WI38 (cell line): ENCODE measurements at regions not wholly inside any gene's neighbourhood (a gene's known extent, or its start where the extent isn't known, plus 50 kb on each side); places are given as distances from the start of the nearest gene placed in this dataset.

Experiments used
- H3K4me3 ChIP-seq: 2 replicates; pipeline ENCODE4 v1.5.1; 2011; ENCODE audit warnings: low read depth, mild to moderate bottlenecking, control low read depth, low read length
- TF ChIP-seq, protein P1 (sequence below): IDR thresholded peaks from 2 replicates; pipeline ENCODE4 v1.5.1; 2012; ENCODE audit warnings: low read depth, mild to moderate bottlenecking, control low read depth, low read length

DNA sequence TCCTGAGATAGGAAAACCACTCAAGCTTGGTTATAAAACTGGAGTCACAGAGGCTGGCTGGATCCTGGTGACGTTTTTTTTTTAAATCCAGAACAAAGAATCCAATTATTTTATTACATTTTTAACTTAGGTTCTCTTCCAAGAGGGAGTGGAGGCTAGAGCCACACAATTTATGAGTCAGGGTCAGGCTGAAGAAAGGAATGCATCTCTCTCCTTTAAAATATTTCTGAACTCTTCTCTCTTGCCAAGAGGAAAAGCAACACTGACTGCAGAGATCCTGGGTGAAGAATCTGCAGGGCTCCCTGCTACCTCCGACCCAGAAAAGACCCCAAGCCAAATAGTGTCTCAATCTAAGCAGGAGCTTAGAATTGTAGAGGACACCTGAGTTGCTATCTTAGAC lies 88.5 kb upstream of the SSTR4 start:
- H3K4me3 ChIP-seq: no peak overlapping the region
- TF ChIP-seq, protein P1, sequence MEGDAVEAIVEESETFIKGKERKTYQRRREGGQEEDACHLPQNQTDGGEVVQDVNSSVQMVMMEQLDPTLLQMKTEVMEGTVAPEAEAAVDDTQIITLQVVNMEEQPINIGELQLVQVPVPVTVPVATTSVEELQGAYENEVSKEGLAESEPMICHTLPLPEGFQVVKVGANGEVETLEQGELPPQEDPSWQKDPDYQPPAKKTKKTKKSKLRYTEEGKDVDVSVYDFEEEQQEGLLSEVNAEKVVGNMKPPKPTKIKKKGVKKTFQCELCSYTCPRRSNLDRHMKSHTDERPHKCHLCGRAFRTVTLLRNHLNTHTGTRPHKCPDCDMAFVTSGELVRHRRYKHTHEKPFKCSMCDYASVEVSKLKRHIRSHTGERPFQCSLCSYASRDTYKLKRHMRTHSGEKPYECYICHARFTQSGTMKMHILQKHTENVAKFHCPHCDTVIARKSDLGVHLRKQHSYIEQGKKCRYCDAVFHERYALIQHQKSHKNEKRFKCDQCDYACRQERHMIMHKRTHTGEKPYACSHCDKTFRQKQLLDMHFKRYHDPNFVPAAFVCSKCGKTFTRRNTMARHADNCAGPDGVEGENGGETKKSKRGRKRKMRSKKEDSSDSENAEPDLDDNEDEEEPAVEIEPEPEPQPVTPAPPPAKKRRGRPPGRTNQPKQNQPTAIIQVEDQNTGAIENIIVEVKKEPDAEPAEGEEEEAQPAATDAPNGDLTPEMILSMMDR: no peak

DNA sequence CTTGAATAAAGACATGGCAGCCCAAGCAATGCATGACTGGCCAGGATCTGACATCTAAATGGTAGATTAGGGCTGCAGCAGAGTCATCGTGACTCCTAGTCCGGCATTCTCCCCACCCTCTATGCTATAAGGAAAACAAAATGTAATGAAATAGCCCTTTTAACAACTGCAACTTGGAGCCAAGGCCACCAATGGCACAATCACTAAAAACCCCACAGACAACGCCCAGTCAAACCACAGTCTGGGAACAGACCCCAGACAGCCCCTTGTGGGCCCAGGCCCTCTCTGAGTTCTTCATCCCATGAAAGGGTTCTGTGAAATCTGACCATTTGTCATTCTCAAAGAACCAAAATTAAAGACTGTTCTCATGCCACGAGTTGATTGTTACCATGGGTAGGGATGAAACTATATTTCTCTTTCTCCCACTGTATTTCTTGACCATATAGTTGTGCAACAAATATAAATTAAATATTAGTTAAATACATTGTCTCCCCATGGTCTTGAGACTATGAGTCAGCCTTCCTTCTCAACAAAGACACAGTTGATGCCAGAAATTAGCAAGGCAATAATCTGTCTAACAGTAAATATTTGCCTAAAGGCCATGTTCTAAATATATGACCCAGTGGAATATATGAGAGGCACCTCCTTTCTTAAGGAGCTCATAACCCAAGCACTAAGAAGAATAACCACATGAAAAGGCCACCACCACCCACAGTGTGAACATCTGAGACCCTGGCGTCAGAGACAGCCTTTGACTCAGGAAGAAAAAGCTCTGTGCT lies 85.6 kb upstream of the SSTR4 start:
- no peak overlapping the region for H3K4me3 ChIP-seq
- TF ChIP-seq, protein P1: no peak

- no peak overlapping the region for H3K4me3 ChIP-seq
- TF ChIP-seq, protein P1: no peak
Measured at GRCh38 chr20:22951966-22952365, 83.1 kb upstream of the SSTR4 start.

GRCh38 chr20:22954661-22955060 lies 80.5 kb upstream of the SSTR4 start:
- TF ChIP-seq, protein P1: no peak
- no peak overlapping the region for H3K4me3 ChIP-seq

DNA sequence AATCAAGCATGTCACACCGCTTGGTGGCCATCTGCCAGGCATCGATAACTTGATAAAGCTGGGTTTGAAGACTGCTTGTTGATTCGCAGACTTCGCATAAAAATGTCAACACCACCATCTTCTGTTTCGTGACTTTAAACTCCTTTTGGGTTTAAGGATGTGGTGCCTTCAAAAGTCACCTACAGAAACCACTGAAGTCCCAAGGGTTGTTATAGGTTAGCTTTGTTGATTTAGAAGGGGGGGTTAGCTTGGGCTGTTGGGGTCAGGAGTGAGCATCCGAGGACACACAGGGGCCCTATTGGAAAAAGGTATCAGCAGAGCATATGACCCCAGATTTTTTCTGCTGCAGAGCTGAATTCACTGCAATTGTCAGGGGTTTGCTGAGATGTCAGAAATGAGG lies 76.7 kb upstream of the SSTR4 start:
- TF ChIP-seq, protein P1: no peak
- H3K4me3 ChIP-seq: no peak overlapping the region

DNA sequence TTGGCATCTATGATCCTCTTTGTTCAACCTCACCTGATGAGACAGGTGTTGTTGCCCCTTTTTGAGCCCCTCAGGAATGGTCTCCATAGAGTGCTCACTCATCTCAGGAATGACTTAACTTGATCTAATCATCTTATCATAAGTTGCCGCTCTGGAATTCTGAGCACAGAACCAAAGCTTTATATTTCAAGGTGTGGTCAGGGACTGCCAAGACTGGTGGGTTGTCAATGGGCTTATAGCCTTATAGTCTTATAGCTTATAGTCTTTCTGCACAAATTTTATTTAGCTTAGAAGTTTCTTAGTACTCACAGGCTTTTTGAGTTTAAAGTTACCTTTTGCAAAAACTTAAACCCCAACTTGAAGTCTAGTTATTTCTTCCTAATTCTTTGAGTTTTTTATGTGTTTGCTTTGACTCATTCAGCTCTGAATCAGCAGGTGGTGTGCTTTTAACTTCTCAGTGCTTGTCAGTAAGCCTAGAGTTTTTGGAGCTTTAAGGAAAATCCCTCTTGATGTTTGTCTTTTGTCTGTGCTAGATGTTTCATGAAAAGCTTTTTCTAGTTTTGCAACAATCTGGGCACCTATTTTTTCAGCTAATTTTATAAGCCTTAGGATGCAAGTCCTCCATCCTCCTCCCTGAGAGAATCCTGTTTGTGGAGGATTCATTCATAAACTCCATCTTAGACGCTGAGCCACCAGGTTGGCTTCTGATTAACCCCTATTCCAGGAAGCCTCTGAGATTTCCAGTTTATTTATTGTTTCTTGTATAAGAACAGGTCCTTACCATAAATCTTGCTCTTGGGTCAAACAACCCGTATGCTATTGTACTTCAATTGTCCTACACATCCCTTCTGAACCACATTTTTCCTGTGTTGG lies 72.3 kb upstream of the SSTR4 start:
- TF ChIP-seq, protein P1: no peak
- no peak overlapping the region for H3K4me3 ChIP-seq

GRCh38 chr20:22963581-22963980 lies 71.5 kb upstream of the SSTR4 start:
- TF ChIP-seq, protein P1: no peak
- no peak overlapping the region for H3K4me3 ChIP-seq
